Smooth muscle cell (in vitro differentiated cells): ENCODE measurements at regions not wholly inside any gene's neighbourhood (a gene's known extent, or its start where the extent isn't known, plus 50 kb on each side); places are given as distances from the start of the nearest gene placed in this dataset.

Source experiments
- DNase-seq: peaks from one replicate; lab custom pipeline; 2025; ENCODE audit not compliant: unreplicated experiment; lab: John Stamatoyannopoulos, UW
- H2AFZ ChIP-seq: fragments of 200-600 bp; sonication (generic); 2 replicates; pipeline ENCODE4 v1.6.0; 2016; ENCODE audit warnings: antibody characterized with exemption, low read depth, mild to moderate bottlenecking
- H3F3A ChIP-seq: fragments of 200-600 bp; sonication (generic); 2 replicates; pipeline ENCODE4 v1.6.0; 2017; ENCODE audit warnings: antibody characterized with exemption, low read depth
- H3K27ac ChIP-seq: fragments of 200-600 bp; sonication (generic); 2 replicates; pipeline ENCODE4 v1.5.1; 2016; ENCODE audit warnings: low read depth, mild to moderate bottlenecking
- H3K27me3 ChIP-seq: fragments of 200-600 bp; sonication (generic); 2 replicates; pipeline ENCODE4 v1.6.1; 2016; ENCODE audit warnings: low read depth, mild to moderate bottlenecking
- H3K36me3 ChIP-seq: fragments of 200-600 bp; sonication (generic); 2 replicates; pipeline ENCODE4 v1.5.1; 2016; ENCODE audit warnings: low read depth
- H3K4me1 ChIP-seq: fragments of 200-600 bp; sonication (generic); 2 replicates; pipeline ENCODE4 v1.5.1; 2016; ENCODE audit warnings: low read depth
- H3K4me2 ChIP-seq: fragments of 200-600 bp; sonication (generic); 2 replicates; pipeline ENCODE4 v1.6.0; 2016; ENCODE audit warnings: mild to moderate bottlenecking
- H3K4me3 ChIP-seq: fragments of 200-600 bp; sonication (generic); 2 replicates; pipeline ENCODE4 v1.5.1; 2016; ENCODE audit warnings: mild to moderate bottlenecking
- H3K79me2 ChIP-seq: fragments of 200-600 bp; sonication (generic); 2 replicates; pipeline ENCODE4 v1.6.0; 2016; ENCODE audit warnings: low read depth, mild to moderate bottlenecking
- H3K9ac ChIP-seq: fragments of 200-600 bp; sonication (generic); 2 replicates; pipeline ENCODE4 v1.6.0; 2016; ENCODE audit warnings: low read depth
- H3K9me3 ChIP-seq: fragments of 200-600 bp; sonication (generic); replicated peaks from 2 replicates; pipeline ENCODE4 v1.5.1; 2016; ENCODE audit warnings: low read depth
- H4K20me1 ChIP-seq: fragments of 200-600 bp; sonication (generic); 2 replicates; pipeline ENCODE4 v1.6.0; 2016; ENCODE audit warnings: low read depth
- CTCF ChIP-seq: fragments of 200-600 bp; sonication (generic); IDR thresholded peaks from 2 replicates; pipeline ENCODE4 v1.5.1; 2017; ENCODE audit warnings: borderline replicate concordance, mild to moderate bottlenecking, antibody characterized with exemption; ENCODE audit not compliant: insufficient read depth, poor library complexity, severe bottlenecking
- WGBS: methylation state at CpG from one replicate; pipeline ENCODE4 v1.1.7; 2016; ENCODE audit warnings: low lambda C conversion rate; 5-methylcytosine and 5-hydroxymethylcytosine counted together

GRCh38 chrX:16067886-16068515 is 55.4 kb upstream of the GRPR start:
- no peak overlapping the region for H3K27ac ChIP-seq
- H4K20me1 ChIP-seq = no peaks in the 10 kb centered on the region
- 95% methylated on average over 1 of the region's 1 CpG for WGBS
- H3K79me2 ChIP-seq = no peaks in the 10 kb centered on the region
- no peak for TF ChIP-seq CTCF
- DNase-seq = no peak
- H3K9ac ChIP-seq = no peak overlapping the region
- H3K4me1 ChIP-seq = no peaks in the 10 kb centered on the region
- H3K9me3 ChIP-seq = peaks cover 4% of the 10 kb centered on the region
- H3K4me2 ChIP-seq = no peak overlapping the region
- H3K27me3 ChIP-seq = no peaks in the 10 kb centered on the region
- peak overlapping the region; percentile 82 for H2AFZ ChIP-seq
- H3K4me3 ChIP-seq = no peak overlapping the region
- no peaks in the 10 kb centered on the region for H3F3A ChIP-seq
- H3K36me3 ChIP-seq = no peaks in the 10 kb centered on the region

- Histone ChIP-seq H3K4me3 (no peak overlapping the region), H2AFZ (no peak overlapping the region), H3K36me3 (no peaks in the 10 kb centered on the region), H3F3A (no peaks in the 10 kb centered on the region), H3K4me2 (no peak overlapping the region), H3K9ac (no peak overlapping the region), H4K20me1 (no peaks in the 10 kb centered on the region), H3K9me3 (no peaks in the 10 kb centered on the region), H3K4me1 (no peaks in the 10 kb centered on the region), H3K27me3 (no peaks in the 10 kb centered on the region), H3K27ac (no peak overlapping the region), H3K79me2 (no peaks in the 10 kb centered on the region)
- no peak for TF ChIP-seq CTCF
- 100% methylated on average over 1 of the region's 1 CpG for WGBS
- DNase-seq = no peak
Observed at GRCh38 chrX:16063921-16064320, 59.4 kb upstream of the GRPR start.

- Histone ChIP-seq H3F3A (no peaks in the 10 kb centered on the region), H3K36me3 (no peaks in the 10 kb centered on the region), H3K27ac (no peak overlapping the region), H3K27me3 (no peaks in the 10 kb centered on the region), H3K9me3 (no peaks in the 10 kb centered on the region), H3K4me1 (no peaks in the 10 kb centered on the region), H3K79me2 (no peaks in the 10 kb centered on the region), H2AFZ (no peak overlapping the region), H3K4me3 (no peak overlapping the region), H3K4me2 (no peak overlapping the region), H3K9ac (no peak overlapping the region), H4K20me1 (no peaks in the 10 kb centered on the region)
- 88% methylated on average over 2 of the region's 2 CpGs for WGBS
- TF ChIP-seq CTCF = no peak
- no peak for DNase-seq
Observed at GRCh38 chrX:16063141-16063540, 60.2 kb upstream of the GRPR start.

- TF ChIP-seq CTCF = no peak
- no peak overlapping the region for H3K4me3 ChIP-seq
- no peaks in the 10 kb centered on the region for H3K9me3 ChIP-seq
- no peaks in the 10 kb centered on the region for H3F3A ChIP-seq
- DNase-seq = no peak
- H4K20me1 ChIP-seq = no peaks in the 10 kb centered on the region
- no peak overlapping the region for H3K27ac ChIP-seq
- no peak overlapping the region for H3K9ac ChIP-seq
- H3K79me2 ChIP-seq = no peaks in the 10 kb centered on the region
- 94% methylated on average over 3 of the region's 3 CpGs for WGBS
- no peaks in the 10 kb centered on the region for H3K36me3 ChIP-seq
- H3K4me2 ChIP-seq = no peak overlapping the region
- no peaks in the 10 kb centered on the region for H3K27me3 ChIP-seq
- no peak overlapping the region for H2AFZ ChIP-seq
- H3K4me1 ChIP-seq = no peaks in the 10 kb centered on the region
Observed at GRCh38 chrX:16061296-16061695, 62.1 kb upstream of the GRPR start.
